ENCODE measurements at regions not wholly inside any gene's neighbourhood (a gene's known extent, or its start where the extent isn't known, plus 50 kb on each side); places are given as distances from the start of the nearest gene placed in this dataset.

GRCh38 chr10:105434970-105435369 is 793.9 kb downstream of the SORCS3 start:
- Histone ChIP-seq H3K4me1 (no peaks in the 10 kb centered on the region), H3K27me3 (no peaks in the 10 kb centered on the region), H3K9me3 (no peaks in the 10 kb centered on the region), H3K27ac (no peak overlapping the region), H3K4me3 (no peak overlapping the region), H3K36me3 (no peaks in the 10 kb centered on the region)
- TF ChIP-seq CTCF (IDR thresholded peaks at IDR 0.05) (no peak), POLR2A (IDR thresholded peaks at IDR 0.05) (no peak)
- WGBS (ENCODE audit: insufficient coverage, low coverage, low lambda C conversion rate, missing lambda C conversion rate), result 53% methylated on average over 1 of the region's 1 CpG
- DNase-seq (no peak), ATAC-seq (no peak)
- intact Hi-C loops (cut with DNase I), result no loop called here

- no peak for DNase-seq
- Histone ChIP-seq H3K4me1 (no peaks in the 10 kb centered on the region), H3K27ac (no peak overlapping the region), H3K36me3 (no peaks in the 10 kb centered on the region), H3K27me3 (no peaks in the 10 kb centered on the region), H3K9me3 (no peaks in the 10 kb centered on the region), H3K4me3 (no peak overlapping the region)
- 39% methylated on average over 4 of the region's 4 CpGs for WGBS (ENCODE audit: insufficient coverage, low coverage, low lambda C conversion rate, missing lambda C conversion rate)
- TF ChIP-seq CTCF (IDR thresholded peaks at IDR 0.05) (no peak), POLR2A (IDR thresholded peaks at IDR 0.05) (no peak)
- intact Hi-C loops (cut with DNase I), result no loop called here
- no peak for ATAC-seq
Observed at GRCh38 chr10:105413997-105414396, 772.9 kb downstream of the SORCS3 start.

- Histone ChIP-seq H3K4me1 (no peaks in the 10 kb centered on the region), H3K36me3 (no peaks in the 10 kb centered on the region), H3K27ac (no peak overlapping the region), H3K4me3 (no peak overlapping the region), H3K9me3 (no peaks in the 10 kb centered on the region), H3K27me3 (no peaks in the 10 kb centered on the region)
- ATAC-seq (no peak), DNase-seq (no peak)
- no peak for TF ChIP-seq CTCF (IDR thresholded peaks at IDR 0.05)
- TF ChIP-seq POLR2A (IDR thresholded peaks at IDR 0.05), result no peak
- intact Hi-C loops (cut with DNase I), result no loop called here
- WGBS (ENCODE audit: insufficient coverage, low coverage, low lambda C conversion rate, missing lambda C conversion rate), result 28% methylated on average over 1 of the region's 1 CpG
Observed at GRCh38 chr10:105409370-105409769, 768.3 kb downstream of the SORCS3 start.

- Histone ChIP-seq H3K4me1 (no peaks in the 10 kb centered on the region), H3K27me3 (no peaks in the 10 kb centered on the region), H3K27ac (no peak overlapping the region), H3K9me3 (no peaks in the 10 kb centered on the region), H3K36me3 (no peaks in the 10 kb centered on the region), H3K4me3 (no peak overlapping the region)
- DNase-seq (no peak), ATAC-seq (no peak)
- intact Hi-C loops (cut with DNase I), result no loop called here
- TF ChIP-seq POLR2A (IDR thresholded peaks at IDR 0.05), result no peak
- no peak for TF ChIP-seq CTCF (IDR thresholded peaks at IDR 0.05)
- WGBS (ENCODE audit: insufficient coverage, low coverage, low lambda C conversion rate, missing lambda C conversion rate), result 42% methylated on average over 2 of the region's 2 CpGs
Observed at GRCh38 chr10:105406488-105406887, 765.4 kb downstream of the SORCS3 start.

GRCh38 chr10:105398202-105398601 is 757.1 kb downstream of the SORCS3 start:
- no peak overlapping the region for H3K4me3 ChIP-seq
- no peaks in the 10 kb centered on the region for H3K9me3 ChIP-seq
- no peaks in the 10 kb centered on the region for H3K36me3 ChIP-seq
- TF ChIP-seq POLR2A (IDR thresholded peaks at IDR 0.05) (no peak), CTCF (IDR thresholded peaks at IDR 0.05) (no peak)
- ATAC-seq, result no peak
- H3K27me3 ChIP-seq, result no peaks in the 10 kb centered on the region
- WGBS (ENCODE audit: insufficient coverage, low coverage, low lambda C conversion rate, missing lambda C conversion rate), result 44% methylated on average over 1 of the region's 4 CpGs
- no peak for DNase-seq
- H3K4me1 ChIP-seq, result no peaks in the 10 kb centered on the region
- no peak overlapping the region for H3K27ac ChIP-seq
- intact Hi-C loops (cut with DNase I), result no loop called here

Measured in right lobe of liver (tissue), 6 donors.